A549 (cell line): ENCODE measurements at regions not wholly inside any gene's neighbourhood (a gene's known extent, or its start where the extent isn't known, plus 50 kb on each side); places are given as distances from the start of the nearest gene placed in this dataset.

Experiments
- ATAC-seq, 2 experiments: fragments of 200-7000 bp in 1 of 2; fragments of >200 bp in 1 of 2; cut with Nextera tagmentation in 1 of 2; cut with Tn5 transposase in 1 of 2; 3 replicates each; pipeline versions ENCODE4 v1.8.0 to v1.9.1; 2018 to 2020; ENCODE audit warnings: mild to moderate bottlenecking in 1 of 2, moderate library complexity in 1 of 2
- CTCF ChIA-PET: fragments of 300-600 bp; sonication (Branson Sonifier 250); formaldehyde crosslinking; extraction: SDS; loops from one replicate; lab custom pipeline; 2021; ENCODE audit warnings: antibody characterized with exemption, inconsistent platforms; lab: Yijun Ruan, JAX
- POLR2A ChIA-PET: fragments of 350-600 bp; formaldehyde crosslinking; extraction: SDS; loops from one replicate; lab custom pipeline; 2021; ENCODE audit warnings: antibody characterized with exemption, inconsistent platforms; lab: Yijun Ruan, JAX
- DNase-seq, 2 experiments: peaks; one replicate each; pipeline versions ENCODE4 v3.0.0 to v3.0.0-alpha.2; 2011 to 2016; ENCODE audit warnings: low read depth in 1 of 2, low spot score in 1 of 2
- FAIRE-seq: peaks from 2 replicates; lab custom pipeline; 2011; peaks lifted over from hg19 to GRCh38; lab: Jason Lieb, UNC
- H3K27ac ChIP-seq, 2 experiments: fragments of >200 bp; sonication (Bioruptor Twin); formaldehyde crosslinking; 3 replicates each; pipeline ENCODE4 v1.5.1; 2016 to 2017
- H3K4me1 ChIP-seq: fragments of >200 bp; sonication (Bioruptor Twin); formaldehyde crosslinking; 3 replicates; pipeline ENCODE4 v1.6.1; 2016
- H3K4me2 ChIP-seq: fragments of >200 bp; sonication (Bioruptor Twin); formaldehyde crosslinking; 3 replicates; pipeline ENCODE4 v1.6.1; 2016
- H3K4me3 ChIP-seq: fragments of >200 bp; sonication (Bioruptor Twin); formaldehyde crosslinking; 3 replicates; pipeline ENCODE4 v1.5.1; 2016
- H3K9me3 ChIP-seq: fragments of >200 bp; sonication (Bioruptor Twin); formaldehyde crosslinking; 3 replicates; pipeline ENCODE4 v1.6.1; 2016
- BHLHE40 ChIP-seq: IDR thresholded peaks from 2 replicates; pipeline ENCODE4 v1.6.1; 2012; ENCODE audit warnings: low read depth, low read length, inconsistent platforms
- CBX2 ChIP-seq: fragments of 200-600 bp; sonication (generic); IDR thresholded peaks from 2 replicates; pipeline ENCODE4 v1.6.1; 2016; ENCODE audit warnings: low read depth, mild to moderate bottlenecking, borderline replicate concordance
- CBX8 ChIP-seq: fragments of 200-600 bp; sonication (generic); IDR thresholded peaks from 2 replicates; pipeline ENCODE4 v1.6.1; 2016
- EHMT2 ChIP-seq: fragments of 200-600 bp; sonication (generic); IDR thresholded peaks from 2 replicates; pipeline ENCODE4 v1.6.1; 2016; ENCODE audit warnings: antibody characterized with exemption, low read depth, mild to moderate bottlenecking, moderate library complexity
- FOSL2 ChIP-seq, 2 experiments: fragments of 450-650 bp in 1 of 2; fragments of >200 bp in 1 of 2; sonication (Bioruptor Twin) in 1 of 2; formaldehyde crosslinking; IDR thresholded peaks; 2 replicates each; pipeline versions ENCODE4 v1.5.0 to v1.6.1; 2016 to 2020; ENCODE audit warnings: mild to moderate bottlenecking in 1 of 2, moderate library complexity in 1 of 2
- GATA3 ChIP-seq: IDR thresholded peaks from 2 replicates; pipeline ENCODE4 v1.6.1; 2012; ENCODE audit warnings: borderline replicate concordance
- HEYL ChIP-seq: fragments of 250-450 bp; sonication (Bioruptor Pico); IDR thresholded peaks from 2 replicates; pipeline ENCODE4 v1.8.0; 2021; ENCODE audit warnings: mild to moderate bottlenecking, moderate library complexity
- KDM1A ChIP-seq: fragments of 200-600 bp; sonication (generic); IDR thresholded peaks from 2 replicates; pipeline ENCODE4 v1.6.1; 2016; ENCODE audit warnings: low read depth, mild to moderate bottlenecking
- NFE2L2 ChIP-seq: fragments of 150-350 bp; conservative IDR thresholded peaks from 2 replicates; pipeline ENCODE4 v1.6.1; 2014; ENCODE audit warnings: low read length
- PHF8 ChIP-seq: fragments of 200-600 bp; sonication (generic); IDR thresholded peaks from 2 replicates; pipeline ENCODE4 v1.6.1; 2016; ENCODE audit warnings: low read depth, mild to moderate bottlenecking, antibody characterized with exemption, moderate library complexity, borderline replicate concordance
- POLR2A ChIP-seq: IDR thresholded peaks from 2 replicates; pipeline ENCODE4 v1.6.1; 2012; ENCODE audit warnings: mild to moderate bottlenecking, low read length
- RFX5 ChIP-seq: fragments of 450-650 bp; IDR thresholded peaks from 2 replicates; pipeline ENCODE4 v1.7.1; 2014; ENCODE audit warnings: antibody characterized with exemption, mild to moderate bottlenecking, moderate library complexity
- RNF2 ChIP-seq: fragments of 200-600 bp; sonication (generic); IDR thresholded peaks from 2 replicates; pipeline ENCODE4 v1.6.1; 2016; ENCODE audit warnings: low read depth, mild to moderate bottlenecking, antibody characterized with exemption, moderate library complexity, borderline replicate concordance
- SREBF2 ChIP-seq: fragments of 450-650 bp; IDR thresholded peaks from 2 replicates; pipeline ENCODE4 v1.6.1; 2014; ENCODE audit warnings: mild to moderate bottlenecking, moderate library complexity
- TP53 ChIP-seq: fragments of 250-450 bp; sonication (Bioruptor Pico); IDR thresholded peaks from 2 replicates; pipeline ENCODE4 v1.5.0; 2021; ENCODE audit warnings: mild to moderate bottlenecking, moderate library complexity
- ZNF302 ChIP-seq: fragments of 250-450 bp; sonication (Bioruptor Pico); IDR thresholded peaks from 2 replicates; pipeline ENCODE4 v1.9.0; 2021; ENCODE audit warnings: inconsistent platforms, mild to moderate bottlenecking, moderate library complexity
- WGBS: methylation state at CpG from one replicate; pipeline ENCODE4 v1.1.6; 2017; ENCODE audit errors: missing lambda C conversion rate; 5-methylcytosine and 5-hydroxymethylcytosine counted together
- TF ChIP-seq, protein P1 (sequence below): fragments of 150-350 bp; IDR thresholded peaks from 2 replicates; pipeline ENCODE4 v1.6.1; 2014; ENCODE audit warnings: low read depth, mild to moderate bottlenecking, low read length
- TF ChIP-seq, protein P2 (sequence below): fragments of 250-450 bp; sonication (Bioruptor Pico); IDR thresholded peaks from 2 replicates; pipeline ENCODE4 v1.5.0; 2021; ENCODE audit warnings: mild to moderate bottlenecking, moderate library complexity, borderline replicate concordance
- TF ChIP-seq, protein P3 (sequence below): fragments of >200 bp; sonication (Bioruptor Twin); formaldehyde crosslinking; IDR thresholded peaks from 3 replicates; pipeline ENCODE4 v1.5.1; 2016
- TF ChIP-seq, protein P4 (sequence below): fragments of 200-600 bp; sonication (generic); IDR thresholded peaks from 2 replicates; pipeline ENCODE4 v1.6.1; 2016; ENCODE audit warnings: antibody characterized with exemption, mild to moderate bottlenecking, moderate library complexity
- TF ChIP-seq, protein P5 (sequence below): IDR thresholded peaks from 2 replicates; pipeline ENCODE4 v1.6.1; 2012; ENCODE audit warnings: low read depth, borderline replicate concordance

DNA sequence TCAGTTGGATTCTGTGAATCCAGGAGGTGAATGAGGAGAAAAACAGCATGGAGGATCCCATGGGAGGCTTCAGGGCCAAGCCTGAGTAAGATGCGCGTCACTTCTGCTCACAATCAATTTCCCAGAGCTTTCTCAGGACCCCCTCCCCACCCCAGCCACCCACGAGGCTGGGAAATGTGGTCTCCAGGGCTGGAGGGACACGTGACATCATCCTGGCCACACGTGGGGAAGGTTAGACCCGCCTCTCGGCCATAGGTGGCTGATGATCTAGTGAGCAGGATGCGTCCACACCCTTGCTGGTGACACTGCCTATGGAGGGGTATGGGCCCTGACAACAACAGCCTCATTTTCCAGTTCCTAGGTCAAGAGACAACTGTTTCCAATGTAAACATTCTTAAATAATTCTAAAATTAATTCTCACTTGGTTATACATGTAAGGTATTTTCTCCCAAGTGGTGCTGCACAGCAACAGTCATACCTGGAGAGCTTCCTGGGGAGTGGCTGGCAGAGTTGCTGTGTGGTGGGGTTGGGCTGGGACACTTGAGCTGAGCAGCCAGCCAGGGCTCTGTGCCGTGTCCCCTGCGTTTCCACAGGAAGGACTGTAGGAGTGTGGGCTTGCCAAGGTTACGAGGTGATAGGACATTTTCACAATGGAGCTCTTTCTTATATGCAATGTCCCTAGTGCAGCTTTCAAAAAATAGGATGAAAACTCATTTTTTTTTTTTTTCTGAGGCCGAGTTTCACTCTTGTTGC lies 153.1 kb downstream of the GADD45G start:
- Histone ChIP-seq H3K4me2 (no peak overlapping the region), H3K27ac (no peak overlapping the region), H3K4me3 (no peak overlapping the region), H3K9me3 (no peaks in the 10 kb centered on the region), H3K4me1 (no peaks in the 10 kb centered on the region)
- WGBS, result 57% methylated on average over 8 of the region's 12 CpGs
- ChIA-PET CTCF (no interaction called here), POLR2A (no interaction called here)
- no peak for TF ChIP-seq PHF8
- no peak for TF ChIP-seq SREBF2
- no peak for TF ChIP-seq FOSL2 (IDR thresholded peaks at IDR 0.05)
- no peak for TF ChIP-seq FOSL2 (CRISPR knock-in tag; IDR thresholded peaks at IDR 0.05)
- TF ChIP-seq NFE2L2, result no peak
- TF ChIP-seq ZNF302 (CRISPR knock-in tag), result no peak
- TF ChIP-seq TP53, result no peak
- TF ChIP-seq, protein P1, sequence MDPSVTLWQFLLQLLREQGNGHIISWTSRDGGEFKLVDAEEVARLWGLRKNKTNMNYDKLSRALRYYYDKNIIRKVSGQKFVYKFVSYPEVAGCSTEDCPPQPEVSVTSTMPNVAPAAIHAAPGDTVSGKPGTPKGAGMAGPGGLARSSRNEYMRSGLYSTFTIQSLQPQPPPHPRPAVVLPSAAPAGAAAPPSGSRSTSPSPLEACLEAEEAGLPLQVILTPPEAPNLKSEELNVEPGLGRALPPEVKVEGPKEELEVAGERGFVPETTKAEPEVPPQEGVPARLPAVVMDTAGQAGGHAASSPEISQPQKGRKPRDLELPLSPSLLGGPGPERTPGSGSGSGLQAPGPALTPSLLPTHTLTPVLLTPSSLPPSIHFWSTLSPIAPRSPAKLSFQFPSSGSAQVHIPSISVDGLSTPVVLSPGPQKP, result no peak
- TF ChIP-seq EHMT2, result no peak
- TF ChIP-seq RNF2, result no peak
- TF ChIP-seq RFX5, result no peak
- TF ChIP-seq CBX2, result no peak
- TF ChIP-seq POLR2A, result no peak
- TF ChIP-seq, protein P2, sequence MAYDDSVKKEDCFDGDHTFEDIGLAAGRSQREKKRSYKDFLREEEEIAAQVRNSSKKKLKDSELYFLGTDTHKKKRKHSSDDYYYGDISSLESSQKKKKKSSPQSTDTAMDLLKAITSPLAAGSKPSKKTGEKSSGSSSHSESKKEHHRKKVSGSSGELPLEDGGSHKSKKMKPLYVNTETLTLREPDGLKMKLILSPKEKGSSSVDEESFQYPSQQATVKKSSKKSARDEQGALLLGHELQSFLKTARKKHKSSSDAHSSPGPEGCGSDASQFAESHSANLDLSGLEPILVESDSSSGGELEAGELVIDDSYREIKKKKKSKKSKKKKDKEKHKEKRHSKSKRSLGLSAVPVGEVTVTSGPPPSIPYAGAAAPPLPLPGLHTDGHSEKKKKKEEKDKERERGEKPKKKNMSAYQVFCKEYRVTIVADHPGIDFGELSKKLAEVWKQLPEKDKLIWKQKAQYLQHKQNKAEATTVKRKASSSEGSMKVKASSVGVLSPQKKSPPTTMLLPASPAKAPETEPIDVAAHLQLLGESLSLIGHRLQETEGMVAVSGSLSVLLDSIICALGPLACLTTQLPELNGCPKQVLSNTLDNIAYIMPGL (CRISPR knock-in tag), result no peak
- FAIRE-seq (no peak), DNase-seq (no peak), ATAC-seq (no peak)

DNA sequence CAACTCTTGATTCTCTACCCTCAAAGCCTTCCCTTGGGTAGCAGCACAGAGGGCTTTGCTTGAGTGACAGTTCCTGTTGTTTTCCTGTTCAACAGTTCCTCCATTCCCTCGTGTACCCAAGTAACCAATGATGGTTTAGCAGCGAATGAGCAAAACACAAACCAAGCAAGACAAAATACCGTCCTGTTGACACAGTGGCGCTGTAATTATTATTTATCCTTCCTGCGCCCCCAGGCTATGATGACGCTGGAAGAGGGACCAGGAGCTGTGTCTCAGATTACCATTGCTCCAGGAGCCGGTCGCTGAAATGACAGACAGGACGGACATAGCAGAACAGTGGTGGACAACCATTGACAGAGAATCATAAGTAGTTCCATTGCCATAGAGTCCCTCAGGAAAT lies 154.8 kb downstream of the GADD45G start:
- ATAC-seq, result no peak
- CTCF ChIA-PET, result no interaction called here
- Histone ChIP-seq H3K9me3 (no peaks in the 10 kb centered on the region), H3K27ac (no peak overlapping the region), H3K4me2 (no peak overlapping the region), H3K4me1 (no peaks in the 10 kb centered on the region), H3K4me3 (no peak overlapping the region)
- FAIRE-seq, result no peak
- no peak for DNase-seq
- TF ChIP-seq, protein P3, sequence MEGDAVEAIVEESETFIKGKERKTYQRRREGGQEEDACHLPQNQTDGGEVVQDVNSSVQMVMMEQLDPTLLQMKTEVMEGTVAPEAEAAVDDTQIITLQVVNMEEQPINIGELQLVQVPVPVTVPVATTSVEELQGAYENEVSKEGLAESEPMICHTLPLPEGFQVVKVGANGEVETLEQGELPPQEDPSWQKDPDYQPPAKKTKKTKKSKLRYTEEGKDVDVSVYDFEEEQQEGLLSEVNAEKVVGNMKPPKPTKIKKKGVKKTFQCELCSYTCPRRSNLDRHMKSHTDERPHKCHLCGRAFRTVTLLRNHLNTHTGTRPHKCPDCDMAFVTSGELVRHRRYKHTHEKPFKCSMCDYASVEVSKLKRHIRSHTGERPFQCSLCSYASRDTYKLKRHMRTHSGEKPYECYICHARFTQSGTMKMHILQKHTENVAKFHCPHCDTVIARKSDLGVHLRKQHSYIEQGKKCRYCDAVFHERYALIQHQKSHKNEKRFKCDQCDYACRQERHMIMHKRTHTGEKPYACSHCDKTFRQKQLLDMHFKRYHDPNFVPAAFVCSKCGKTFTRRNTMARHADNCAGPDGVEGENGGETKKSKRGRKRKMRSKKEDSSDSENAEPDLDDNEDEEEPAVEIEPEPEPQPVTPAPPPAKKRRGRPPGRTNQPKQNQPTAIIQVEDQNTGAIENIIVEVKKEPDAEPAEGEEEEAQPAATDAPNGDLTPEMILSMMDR, result no peak
- TF ChIP-seq, protein P2 (CRISPR knock-in tag), result no peak
- TF ChIP-seq BHLHE40 (no peak), RNF2 (no peak), SREBF2 (no peak)
- 38% methylated on average over 9 of the region's 9 CpGs for WGBS
- POLR2A ChIA-PET, result no interaction called here

DNA sequence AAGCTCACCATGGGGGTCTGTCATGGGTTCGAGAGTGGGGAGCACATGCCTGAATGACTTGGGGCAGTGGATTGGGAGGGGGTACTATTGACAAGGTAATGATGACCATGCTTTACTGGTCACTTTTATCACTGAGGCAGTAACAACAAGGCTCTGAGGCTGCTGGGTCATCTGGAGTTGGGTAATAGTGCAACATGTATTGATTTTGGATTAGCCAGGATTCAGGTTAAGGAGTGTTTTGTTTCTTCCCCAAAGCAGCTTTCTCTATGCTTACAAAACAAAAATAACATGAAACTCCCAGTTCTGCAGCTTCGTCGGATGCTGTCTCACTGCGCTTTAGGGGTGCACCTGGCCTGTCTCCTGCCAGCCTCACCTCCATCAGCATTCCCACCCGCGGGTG lies 155.3 kb downstream of the GADD45G start:
- no peak overlapping the region for H3K4me2 ChIP-seq
- WGBS, result 71% methylated on average over 6 of the region's 6 CpGs
- H3K9me3 ChIP-seq, result no peaks in the 10 kb centered on the region
- DNase-seq (no peak), FAIRE-seq (no peak), ATAC-seq (no peak)
- POLR2A ChIA-PET, result no interaction called here
- no peak overlapping the region for H3K27ac ChIP-seq
- H3K4me1 ChIP-seq, result no peaks in the 10 kb centered on the region
- no peak overlapping the region for H3K4me3 ChIP-seq
- CTCF ChIA-PET, result no interaction called here
- TF ChIP-seq, protein P4, sequence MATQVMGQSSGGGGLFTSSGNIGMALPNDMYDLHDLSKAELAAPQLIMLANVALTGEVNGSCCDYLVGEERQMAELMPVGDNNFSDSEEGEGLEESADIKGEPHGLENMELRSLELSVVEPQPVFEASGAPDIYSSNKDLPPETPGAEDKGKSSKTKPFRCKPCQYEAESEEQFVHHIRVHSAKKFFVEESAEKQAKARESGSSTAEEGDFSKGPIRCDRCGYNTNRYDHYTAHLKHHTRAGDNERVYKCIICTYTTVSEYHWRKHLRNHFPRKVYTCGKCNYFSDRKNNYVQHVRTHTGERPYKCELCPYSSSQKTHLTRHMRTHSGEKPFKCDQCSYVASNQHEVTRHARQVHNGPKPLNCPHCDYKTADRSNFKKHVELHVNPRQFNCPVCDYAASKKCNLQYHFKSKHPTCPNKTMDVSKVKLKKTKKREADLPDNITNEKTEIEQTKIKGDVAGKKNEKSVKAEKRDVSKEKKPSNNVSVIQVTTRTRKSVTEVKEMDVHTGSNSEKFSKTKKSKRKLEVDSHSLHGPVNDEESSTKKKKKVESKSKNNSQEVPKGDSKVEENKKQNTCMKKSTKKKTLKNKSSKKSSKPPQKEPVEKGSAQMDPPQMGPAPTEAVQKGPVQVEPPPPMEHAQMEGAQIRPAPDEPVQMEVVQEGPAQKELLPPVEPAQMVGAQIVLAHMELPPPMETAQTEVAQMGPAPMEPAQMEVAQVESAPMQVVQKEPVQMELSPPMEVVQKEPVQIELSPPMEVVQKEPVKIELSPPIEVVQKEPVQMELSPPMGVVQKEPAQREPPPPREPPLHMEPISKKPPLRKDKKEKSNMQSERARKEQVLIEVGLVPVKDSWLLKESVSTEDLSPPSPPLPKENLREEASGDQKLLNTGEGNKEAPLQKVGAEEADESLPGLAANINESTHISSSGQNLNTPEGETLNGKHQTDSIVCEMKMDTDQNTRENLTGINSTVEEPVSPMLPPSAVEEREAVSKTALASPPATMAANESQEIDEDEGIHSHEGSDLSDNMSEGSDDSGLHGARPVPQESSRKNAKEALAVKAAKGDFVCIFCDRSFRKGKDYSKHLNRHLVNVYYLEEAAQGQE, result no peak
- TF ChIP-seq RFX5, result no peak
- TF ChIP-seq KDM1A, result no peak
- TF ChIP-seq GATA3, result no peak
- no peak for TF ChIP-seq HEYL
- no peak for TF ChIP-seq CBX8
- TF ChIP-seq, protein P5, sequence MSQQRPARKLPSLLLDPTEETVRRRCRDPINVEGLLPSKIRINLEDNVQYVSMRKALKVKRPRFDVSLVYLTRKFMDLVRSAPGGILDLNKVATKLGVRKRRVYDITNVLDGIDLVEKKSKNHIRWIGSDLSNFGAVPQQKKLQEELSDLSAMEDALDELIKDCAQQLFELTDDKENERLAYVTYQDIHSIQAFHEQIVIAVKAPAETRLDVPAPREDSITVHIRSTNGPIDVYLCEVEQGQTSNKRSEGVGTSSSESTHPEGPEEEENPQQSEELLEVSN, result no peak
